ENCODE measurements at regions not wholly inside any gene's neighbourhood (a gene's known extent, or its start where the extent isn't known, plus 50 kb on each side); places are given as distances from the start of the nearest gene placed in this dataset.
A peak's percentile ranks its signal among the peaks of the same experiment; 100 is the strongest.
"Not testable (repeated sequence)": the region's sequence is repeated elsewhere in the genome, so short reads cannot be mapped to it uniquely, and the experiment has no call there.

DNA sequence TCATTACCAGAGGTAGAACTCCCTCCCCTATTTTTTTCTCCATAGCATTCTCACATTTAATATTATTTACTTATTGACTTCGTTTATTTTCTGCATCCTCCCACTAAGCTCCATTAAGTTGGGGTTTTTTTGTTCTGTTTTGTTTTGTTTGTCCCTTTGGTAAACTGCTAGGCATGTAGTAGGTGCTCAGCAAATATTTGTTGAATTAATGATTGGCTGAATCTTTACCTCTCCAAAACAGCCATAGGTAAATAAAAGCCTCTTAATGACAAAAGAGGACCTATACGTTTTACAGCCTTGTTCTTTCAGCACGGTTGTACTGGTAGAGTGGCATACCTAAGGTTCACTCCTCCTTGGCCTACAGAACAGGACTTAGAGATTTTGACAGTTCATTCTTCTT lies 52.0 kb downstream of the PRORP start:
- no peak for TF ChIP-seq TAF1 (IDR thresholded peaks at IDR 0.05; ENCODE audit: low read depth, low read length)
- FAIRE-seq (no peak), DNase-seq (ENCODE audit: insufficient read length, low spot score) (no peak)

DNA sequence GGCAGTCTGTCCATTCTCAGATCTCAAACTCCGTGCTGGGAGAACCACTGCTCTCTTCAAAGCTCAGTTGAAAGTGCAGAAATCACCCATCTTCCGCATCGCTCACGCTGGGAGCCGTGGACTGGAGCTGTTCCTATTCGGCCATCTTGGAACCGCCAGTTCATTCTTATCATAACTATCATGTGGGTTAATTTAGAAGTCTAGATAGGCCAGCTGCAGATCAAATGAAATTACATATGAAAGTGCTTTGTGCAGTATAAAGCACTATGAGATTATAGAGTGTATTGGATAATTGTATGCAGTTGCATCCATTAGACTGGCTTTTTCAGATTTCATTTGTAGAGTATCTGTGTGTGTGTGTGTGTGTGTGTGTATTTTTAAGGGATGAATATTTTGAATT lies 57.8 kb downstream of the PRORP start:
- no peak for DNase-seq (ENCODE audit: insufficient read length, low spot score)
- no peak for FAIRE-seq
- TF ChIP-seq POLR2AphosphoS5 (IDR thresholded peaks at IDR 0.05; ENCODE audit: low read depth, low read length): no peak
- no peak for TF ChIP-seq PAX5 (IDR thresholded peaks at IDR 0.05; ENCODE audit: insufficient read depth, low read length, severe bottlenecking)
- no peak for TF ChIP-seq SPI1 (IDR thresholded peaks at IDR 0.05; ENCODE audit: low read depth, low read length)
- no peak for TF ChIP-seq POU2F2 (IDR thresholded peaks at IDR 0.05; ENCODE audit: low read depth, low read length)
- TF ChIP-seq POLR2A (IDR thresholded peaks at IDR 0.05; ENCODE audit: low read depth, low read length): no peak
- no peak for TF ChIP-seq TAF1 (IDR thresholded peaks at IDR 0.05; ENCODE audit: low read depth, low read length)

DNA sequence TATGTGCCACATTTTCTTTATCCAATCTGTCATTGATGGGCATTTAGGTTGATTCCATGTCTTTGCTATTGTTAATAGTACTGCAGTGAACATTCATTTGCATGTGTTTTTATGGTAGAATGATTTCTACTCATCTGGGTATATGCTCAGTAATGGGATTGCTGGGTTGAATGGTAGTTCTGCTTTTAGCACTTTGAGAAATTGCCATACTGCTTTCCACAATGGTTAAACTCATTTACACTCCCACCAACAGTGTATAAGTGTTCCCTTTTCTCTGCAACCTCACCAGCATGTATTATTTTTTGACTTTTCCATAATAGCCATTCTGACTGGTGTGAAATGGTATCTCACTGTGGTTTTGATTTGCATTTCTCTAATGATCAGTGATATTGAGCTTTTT lies 62.5 kb downstream of the PRORP start:
- peak; percentile 38; the same call in 1 of the 2 replicates for TF ChIP-seq SPI1 (IDR thresholded peaks at IDR 0.05; ENCODE audit: low read depth, low read length)
- DNase-seq (ENCODE audit: insufficient read length, low spot score): not testable (repeated sequence)
- FAIRE-seq: peak; percentile 64

DNA sequence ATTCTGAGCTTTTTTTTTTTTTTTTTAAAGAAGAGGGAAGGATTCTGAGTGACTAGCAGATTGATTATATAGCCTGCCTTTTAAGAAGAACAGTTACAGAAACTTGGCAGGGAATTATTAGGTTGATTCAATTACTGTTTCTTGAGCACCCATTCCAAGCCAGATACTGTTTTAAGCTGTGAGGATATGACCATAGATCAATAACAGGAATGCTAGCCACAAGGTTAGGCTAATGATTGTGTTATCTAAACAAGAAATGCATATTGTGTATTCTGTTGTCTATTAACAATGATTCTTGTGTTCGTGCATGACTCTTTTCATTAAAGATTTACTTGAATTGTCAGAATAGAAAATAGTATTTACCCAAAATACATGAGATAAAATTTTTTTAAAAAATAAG lies 67.1 kb downstream of the PRORP start:
- TF ChIP-seq PAX5 (IDR thresholded peaks at IDR 0.05; ENCODE audit: insufficient read depth, low read length, severe bottlenecking) (no peak), SPI1 (IDR thresholded peaks at IDR 0.05; ENCODE audit: low read depth, low read length) (no peak), TAF1 (IDR thresholded peaks at IDR 0.05; ENCODE audit: low read depth, low read length) (no peak), POLR2AphosphoS5 (IDR thresholded peaks at IDR 0.05; ENCODE audit: low read depth, low read length) (no peak), POLR2A (IDR thresholded peaks at IDR 0.05; ENCODE audit: low read depth, low read length) (no peak), POU2F2 (IDR thresholded peaks at IDR 0.05; ENCODE audit: low read depth, low read length) (no peak)
- DNase-seq (ENCODE audit: insufficient read length, low spot score) (no peak), FAIRE-seq (no peak)

DNA sequence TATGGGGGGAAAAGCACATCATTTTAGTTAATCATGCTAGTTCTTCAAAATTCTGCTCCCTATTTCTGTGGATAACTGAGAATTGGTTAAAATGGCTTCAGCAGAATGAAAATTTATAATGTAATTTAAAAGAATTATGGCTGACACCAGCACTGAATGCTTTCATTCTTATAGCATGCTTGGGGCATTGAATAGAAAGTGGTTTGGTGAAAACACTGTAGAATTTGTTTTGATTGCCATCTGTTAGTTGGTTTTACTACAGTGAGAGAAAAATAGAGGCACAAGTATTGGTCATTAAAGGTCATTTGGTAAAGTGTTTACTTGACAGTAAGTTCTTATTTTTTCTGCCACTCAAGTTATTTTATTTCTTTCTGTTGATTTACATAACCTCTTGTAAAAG lies 70.8 kb downstream of the PRORP start:
- DNase-seq (ENCODE audit: insufficient read length, low spot score): no peak
- TF ChIP-seq POLR2A (IDR thresholded peaks at IDR 0.05; ENCODE audit: low read depth, low read length) (no peak), POLR2AphosphoS5 (IDR thresholded peaks at IDR 0.05; ENCODE audit: low read depth, low read length) (no peak), POU2F2 (IDR thresholded peaks at IDR 0.05; ENCODE audit: low read depth, low read length) (no peak), PAX5 (IDR thresholded peaks at IDR 0.05; ENCODE audit: insufficient read depth, low read length, severe bottlenecking) (no peak), SPI1 (IDR thresholded peaks at IDR 0.05; ENCODE audit: low read depth, low read length) (no peak), TAF1 (IDR thresholded peaks at IDR 0.05; ENCODE audit: low read depth, low read length) (no peak)
- FAIRE-seq: no peak

DNA sequence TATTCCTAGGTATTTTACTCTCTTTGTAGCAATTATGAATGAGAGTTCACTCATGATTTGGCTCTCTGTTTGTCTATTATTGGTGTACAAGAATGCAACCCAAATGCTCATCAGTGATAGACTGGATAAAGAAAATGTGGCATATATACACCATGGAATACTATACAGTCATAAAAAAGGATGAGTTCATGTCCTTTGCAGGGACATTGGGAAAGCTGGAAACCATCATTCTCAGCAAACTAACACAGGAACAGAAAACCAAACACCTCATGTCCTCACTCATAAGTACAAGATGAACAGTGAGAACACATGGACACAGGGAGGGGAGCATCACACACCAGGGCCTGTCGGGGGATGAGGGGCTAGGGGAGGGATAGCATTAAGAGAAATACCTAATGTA lies 71.8 kb downstream of the PRORP start:
- DNase-seq (ENCODE audit: insufficient read length, low spot score); FAIRE-seq: not testable (repeated sequence)

DNA sequence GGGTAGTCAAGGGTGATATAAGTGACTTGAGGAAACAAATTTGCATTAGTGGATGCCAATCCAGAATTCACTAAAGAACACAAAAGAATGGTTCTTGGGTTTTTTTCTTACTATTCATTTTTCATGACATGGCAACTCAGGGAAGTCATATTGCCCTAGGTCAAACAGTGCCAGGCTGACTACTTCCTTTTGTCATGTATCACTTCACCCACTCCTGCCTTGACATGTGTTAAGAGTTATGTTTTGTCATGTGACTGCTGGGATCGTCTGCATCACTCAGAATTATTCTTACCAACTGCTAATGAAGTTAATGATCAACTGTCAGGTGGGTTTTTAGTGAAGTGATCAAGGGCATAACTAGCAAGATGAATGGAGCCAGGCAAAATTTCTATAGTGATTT lies 74.2 kb downstream of the PRORP start:
- FAIRE-seq (peak; percentile 75), DNase-seq (ENCODE audit: insufficient read length, low spot score) (no peak)
- TF ChIP-seq SPI1 (IDR thresholded peaks at IDR 0.05; ENCODE audit: low read depth, low read length) (no peak), POLR2AphosphoS5 (IDR thresholded peaks at IDR 0.05; ENCODE audit: low read depth, low read length) (no peak), POU2F2 (IDR thresholded peaks at IDR 0.05; ENCODE audit: low read depth, low read length) (no peak), POLR2A (IDR thresholded peaks at IDR 0.05; ENCODE audit: low read depth, low read length) (no peak)

DNA sequence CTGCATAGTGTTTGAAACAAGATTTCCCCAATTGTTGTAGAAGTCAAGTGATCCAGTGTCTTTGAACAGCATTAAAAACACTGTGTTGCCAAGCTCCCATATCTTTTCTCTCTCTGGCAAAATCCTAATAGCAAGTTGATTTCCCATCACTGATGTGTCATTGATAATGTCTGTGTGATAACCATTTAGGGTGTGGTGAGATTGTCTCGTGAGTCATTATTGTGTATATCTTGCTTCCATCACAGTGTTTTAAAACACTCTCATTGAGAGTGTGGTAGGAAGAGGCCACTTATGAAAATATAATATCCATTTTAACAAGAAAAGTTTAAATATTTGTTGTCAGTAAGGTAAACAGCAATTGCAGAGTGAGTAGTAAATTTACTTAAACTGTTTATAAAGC lies 74.7 kb downstream of the PRORP start:
- DNase-seq (ENCODE audit: insufficient read length, low spot score) (no peak), FAIRE-seq (no peak)
- TF ChIP-seq POLR2AphosphoS5 (IDR thresholded peaks at IDR 0.05; ENCODE audit: low read depth, low read length) (no peak), TAF1 (IDR thresholded peaks at IDR 0.05; ENCODE audit: low read depth, low read length) (no peak), POU2F2 (IDR thresholded peaks at IDR 0.05; ENCODE audit: low read depth, low read length) (no peak), PAX5 (IDR thresholded peaks at IDR 0.05; ENCODE audit: insufficient read depth, low read length, severe bottlenecking) (no peak), SPI1 (IDR thresholded peaks at IDR 0.05; ENCODE audit: low read depth, low read length) (no peak), POLR2A (IDR thresholded peaks at IDR 0.05; ENCODE audit: low read depth, low read length) (no peak)

DNA sequence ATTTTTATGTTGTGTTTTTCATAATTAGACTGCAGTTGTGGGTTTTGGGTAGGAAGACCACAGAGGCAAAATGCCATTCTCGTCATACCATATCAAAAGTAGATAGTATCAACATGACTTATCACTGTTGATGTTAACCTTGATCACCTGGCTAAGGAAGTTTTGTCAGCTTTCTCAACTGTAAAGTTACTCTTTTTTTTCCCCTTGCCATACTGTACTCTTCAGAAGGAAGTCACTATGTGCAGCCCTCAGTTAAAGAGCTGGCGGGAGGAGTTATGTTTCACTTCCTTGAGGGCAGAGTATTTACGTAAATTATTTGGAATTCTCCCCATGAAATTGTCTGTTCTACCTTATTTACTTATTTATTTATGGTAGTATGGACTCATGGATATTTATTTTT lies 78.7 kb downstream of the PRORP start:
- no peak for DNase-seq (ENCODE audit: insufficient read length, low spot score)
- FAIRE-seq: peak; percentile 76
- TF ChIP-seq POLR2A (IDR thresholded peaks at IDR 0.05; ENCODE audit: low read depth, low read length) (no peak), PAX5 (IDR thresholded peaks at IDR 0.05; ENCODE audit: insufficient read depth, low read length, severe bottlenecking) (no peak), SPI1 (IDR thresholded peaks at IDR 0.05; ENCODE audit: low read depth, low read length) (no peak), POU2F2 (IDR thresholded peaks at IDR 0.05; ENCODE audit: low read depth, low read length) (no peak), POLR2AphosphoS5 (IDR thresholded peaks at IDR 0.05; ENCODE audit: low read depth, low read length) (no peak), TAF1 (IDR thresholded peaks at IDR 0.05; ENCODE audit: low read depth, low read length) (no peak)

DNA sequence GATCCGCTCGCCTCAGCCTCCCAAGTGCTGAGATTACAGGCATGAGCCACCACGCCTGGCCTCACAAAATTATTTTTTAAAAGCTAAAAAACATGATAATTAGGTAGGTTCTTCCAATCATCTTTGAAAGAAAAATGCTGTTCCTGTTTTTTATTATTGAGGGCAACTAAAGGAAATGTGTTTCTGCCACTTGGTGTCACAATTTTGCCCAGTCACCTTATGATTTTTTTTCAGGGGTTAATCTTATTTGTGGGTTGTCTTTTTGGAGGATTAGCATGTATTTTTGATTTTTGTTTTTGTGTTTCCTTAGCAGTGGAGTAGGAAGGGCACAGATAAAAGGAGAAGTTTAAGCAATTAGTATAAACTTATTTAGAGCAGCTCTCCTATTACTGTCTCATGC lies 79.8 kb downstream of the PRORP start:
- no peak for FAIRE-seq
- TF ChIP-seq POLR2A (IDR thresholded peaks at IDR 0.05; ENCODE audit: low read depth, low read length) (no peak), POU2F2 (IDR thresholded peaks at IDR 0.05; ENCODE audit: low read depth, low read length) (no peak), TAF1 (IDR thresholded peaks at IDR 0.05; ENCODE audit: low read depth, low read length) (no peak), PAX5 (IDR thresholded peaks at IDR 0.05; ENCODE audit: insufficient read depth, low read length, severe bottlenecking) (no peak), SPI1 (IDR thresholded peaks at IDR 0.05; ENCODE audit: low read depth, low read length) (no peak), POLR2AphosphoS5 (IDR thresholded peaks at IDR 0.05; ENCODE audit: low read depth, low read length) (no peak)

DNA sequence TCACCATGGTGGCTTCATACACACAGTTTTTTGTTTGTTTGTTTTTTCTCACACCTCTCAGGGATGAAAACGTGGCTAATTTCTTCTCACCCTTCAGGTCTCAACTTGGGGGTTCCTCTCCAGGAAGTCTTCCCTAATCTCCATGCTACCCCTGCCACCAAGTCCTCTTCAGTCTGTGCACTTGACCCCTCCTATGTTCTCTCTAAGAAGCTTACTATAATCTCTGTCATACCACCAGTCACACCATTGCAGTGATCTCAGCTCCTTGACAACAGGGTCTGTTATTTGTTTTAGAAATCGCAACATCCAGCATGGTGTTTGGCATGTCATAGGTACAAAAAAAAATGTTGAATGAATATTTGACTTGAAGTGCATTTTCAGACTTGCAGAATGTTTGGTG lies 83.4 kb downstream of the PRORP start:
- TF ChIP-seq TAF1 (IDR thresholded peaks at IDR 0.05; ENCODE audit: low read depth, low read length) (no peak), PAX5 (IDR thresholded peaks at IDR 0.05; ENCODE audit: insufficient read depth, low read length, severe bottlenecking) (no peak), POLR2A (IDR thresholded peaks at IDR 0.05; ENCODE audit: low read depth, low read length) (no peak), POLR2AphosphoS5 (IDR thresholded peaks at IDR 0.05; ENCODE audit: low read depth, low read length) (no peak), POU2F2 (IDR thresholded peaks at IDR 0.05; ENCODE audit: low read depth, low read length) (no peak), SPI1 (IDR thresholded peaks at IDR 0.05; ENCODE audit: low read depth, low read length) (no peak)
- FAIRE-seq (no peak), DNase-seq (ENCODE audit: insufficient read length, low spot score) (no peak)

More for the DNA sequence above, 79.8 kb downstream of the PRORP start:
- DNase-seq (ENCODE audit: insufficient read length, low spot score): no peak

Data from GM12891 (cell line).